GM20431 (cell line): ENCODE measurements at regions not wholly inside any gene's neighbourhood (a gene's known extent, or its start where the extent isn't known, plus 50 kb on each side); places are given as distances from the start of the nearest gene placed in this dataset.
"Not testable (repeated sequence)": the region's sequence is repeated elsewhere in the genome, so short reads cannot be mapped to it uniquely, and the experiment has no call there.

Experiments
- in situ Hi-C: fragments of 300-500 bp; cut with MseI, MboI; formaldehyde crosslinking; loops from one replicate; pipeline ENCODE4 v1.15.0; 2020; ENCODE audit warnings: low sequenced_read_pairs; ENCODE audit not compliant: unreplicated experiment

GRCh38 chr4:81599742-81600380, 128.2 kb upstream of the RASGEF1B start:
- in situ Hi-C loops: no loop called here

- in situ Hi-C loops: no loop called here
These were observed 124.3 kb upstream of the RASGEF1B start for GRCh38 chr4:81595798-81596610.

GRCh38 chr4:81595287-81595686, 123.6 kb upstream of the RASGEF1B start:
- in situ Hi-C loops: no loop called here

DNA sequence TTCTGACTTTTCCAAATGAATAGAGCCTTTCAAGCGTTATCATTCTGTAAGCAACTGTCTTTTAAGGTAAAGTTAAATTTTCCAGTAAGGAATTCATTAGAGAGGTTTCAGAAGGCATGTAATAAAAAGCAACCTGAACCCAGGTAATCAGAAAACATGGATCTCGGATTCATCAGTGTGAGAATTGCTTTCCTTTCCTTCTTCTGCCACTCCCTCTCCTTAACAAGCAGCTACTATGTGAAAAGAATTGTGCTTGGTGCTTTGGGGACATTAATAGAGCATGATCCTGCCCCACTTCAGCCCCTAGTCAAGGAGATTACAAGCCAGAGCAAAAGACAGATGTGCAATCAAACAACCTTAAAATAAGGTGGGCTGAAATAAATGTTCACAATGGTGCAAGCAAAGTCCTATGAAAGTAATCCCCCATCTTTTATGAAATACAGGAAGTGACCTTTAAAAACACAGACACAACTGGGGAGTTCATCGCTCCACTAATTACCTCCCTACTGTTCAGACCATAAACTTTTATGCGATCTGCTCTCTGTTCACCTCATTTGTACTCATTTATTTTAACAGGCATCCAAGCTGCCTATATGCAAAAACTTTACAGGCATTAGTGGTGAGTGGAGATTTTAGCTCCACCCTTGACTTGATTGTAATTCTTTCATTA, 122.9 kb upstream of the RASGEF1B start:
- in situ Hi-C loops: no loop called here

GRCh38 chr4:81592701-81593100, 121.0 kb upstream of the RASGEF1B start:
- in situ Hi-C loops: no loop called here

- in situ Hi-C loops: no loop called here
These were observed 118.9 kb upstream of the RASGEF1B start for GRCh38 chr4:81590596-81590995.

- in situ Hi-C loops: no loop called here
These were observed 117.6 kb upstream of the RASGEF1B start for GRCh38 chr4:81589262-81589661.

DNA sequence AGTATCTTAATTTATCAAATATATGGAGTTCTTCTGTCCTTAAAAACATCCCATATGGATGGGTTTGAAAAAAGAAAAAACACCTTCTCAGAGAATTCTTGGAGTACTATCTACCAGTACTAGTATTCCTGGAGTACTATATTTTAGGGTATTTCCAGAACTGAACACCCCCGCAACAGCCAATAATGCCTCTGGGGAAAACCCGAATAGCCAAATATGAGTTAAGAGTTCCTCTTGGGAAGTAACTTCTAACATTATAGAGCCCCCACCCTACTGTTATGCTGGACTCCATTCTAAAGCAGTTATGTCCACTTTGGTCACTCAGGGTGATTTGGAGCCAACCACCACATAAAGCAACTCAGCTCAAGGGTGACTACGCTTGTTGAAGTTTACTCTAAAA, 115.0 kb upstream of the RASGEF1B start:
- in situ Hi-C loops: no loop called here

- in situ Hi-C loops: not testable (repeated sequence)
These were observed 109.3 kb upstream of the RASGEF1B start for GRCh38 chr4:81580994-81581374.

DNA sequence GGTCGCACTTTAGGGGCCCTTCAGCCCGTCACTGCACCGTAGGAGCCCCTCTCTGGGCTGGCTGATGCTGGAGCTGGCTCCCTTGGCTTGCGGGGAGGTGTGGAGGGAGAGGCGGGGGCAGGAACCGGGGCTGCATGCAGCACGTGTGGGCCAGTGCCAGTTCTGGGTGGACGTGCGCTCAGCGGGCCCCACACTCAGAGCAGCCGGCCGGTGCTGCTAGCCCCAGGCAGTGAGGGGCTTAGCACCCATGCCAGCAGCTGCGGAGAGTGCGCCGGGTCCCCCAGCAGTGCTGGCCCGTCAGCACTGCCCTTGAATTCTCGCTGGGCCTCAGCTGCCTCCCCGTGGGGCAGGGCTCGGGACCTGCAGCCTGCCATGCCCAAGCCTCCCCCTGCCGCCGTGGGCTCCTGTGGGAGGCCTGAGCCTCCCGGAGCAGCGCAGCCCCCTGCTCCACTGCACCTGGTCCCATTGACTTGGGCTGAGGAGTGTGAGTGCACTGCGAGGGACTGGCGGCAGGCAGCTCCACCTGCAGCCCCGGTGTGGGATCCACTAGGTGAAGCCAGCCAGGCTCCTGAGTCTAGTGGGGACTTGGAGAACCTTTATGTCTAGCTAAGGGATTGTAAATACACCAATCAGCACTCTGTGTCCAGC, 108.8 kb upstream of the RASGEF1B start:
- in situ Hi-C loops: no loop called here

- in situ Hi-C loops: no loop called here
These were observed 105.7 kb upstream of the RASGEF1B start for GRCh38 chr4:81577392-81577791.

DNA sequence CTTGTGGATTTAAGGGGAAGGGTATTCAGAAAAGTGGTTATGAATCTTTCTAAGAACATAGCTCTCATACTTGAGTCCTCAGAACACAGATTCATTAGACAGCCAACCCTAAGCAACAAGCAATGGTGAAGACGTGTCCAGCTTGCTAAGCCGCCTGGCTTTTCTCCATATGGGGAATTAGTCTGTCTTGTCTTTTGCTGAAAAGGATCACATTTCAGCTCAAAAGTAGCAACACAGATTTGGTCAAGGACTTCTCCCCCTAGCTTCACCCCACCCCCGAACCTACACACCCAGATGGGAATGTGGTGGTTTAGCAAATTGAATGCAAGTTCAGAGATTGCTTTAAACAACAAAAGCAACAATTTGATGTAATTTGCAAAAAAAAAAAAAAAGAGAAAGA, 103.3 kb upstream of the RASGEF1B start:
- in situ Hi-C loops: no loop called here

GRCh38 chr4:81573840-81574239, 102.1 kb upstream of the RASGEF1B start:
- in situ Hi-C loops: no loop called here

GRCh38 chr4:81572402-81572801, 100.7 kb upstream of the RASGEF1B start:
- in situ Hi-C loops: no loop called here

DNA sequence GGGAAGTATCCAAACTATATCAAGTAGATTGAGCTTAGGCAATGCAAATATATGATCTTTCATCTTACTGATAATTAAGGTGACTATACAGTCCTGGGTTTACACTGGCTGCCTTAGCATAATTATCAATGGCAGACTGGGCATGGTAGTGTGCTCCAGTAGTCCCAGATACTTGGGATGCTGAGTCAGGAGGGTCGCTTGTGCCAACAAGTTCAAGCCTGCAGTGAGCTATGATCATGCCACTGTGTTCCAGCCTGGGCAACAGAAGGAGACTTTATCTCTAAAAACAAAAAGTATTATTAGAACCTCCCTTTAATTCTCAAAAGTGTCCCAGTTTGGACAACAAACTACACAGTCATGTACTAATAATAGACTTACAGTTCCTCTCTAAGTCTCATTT, 99.4 kb upstream of the RASGEF1B start:
- in situ Hi-C loops: no loop called here

GRCh38 chr4:81566161-81566591, 94.5 kb upstream of the RASGEF1B start:
- in situ Hi-C loops: no loop called here

DNA sequence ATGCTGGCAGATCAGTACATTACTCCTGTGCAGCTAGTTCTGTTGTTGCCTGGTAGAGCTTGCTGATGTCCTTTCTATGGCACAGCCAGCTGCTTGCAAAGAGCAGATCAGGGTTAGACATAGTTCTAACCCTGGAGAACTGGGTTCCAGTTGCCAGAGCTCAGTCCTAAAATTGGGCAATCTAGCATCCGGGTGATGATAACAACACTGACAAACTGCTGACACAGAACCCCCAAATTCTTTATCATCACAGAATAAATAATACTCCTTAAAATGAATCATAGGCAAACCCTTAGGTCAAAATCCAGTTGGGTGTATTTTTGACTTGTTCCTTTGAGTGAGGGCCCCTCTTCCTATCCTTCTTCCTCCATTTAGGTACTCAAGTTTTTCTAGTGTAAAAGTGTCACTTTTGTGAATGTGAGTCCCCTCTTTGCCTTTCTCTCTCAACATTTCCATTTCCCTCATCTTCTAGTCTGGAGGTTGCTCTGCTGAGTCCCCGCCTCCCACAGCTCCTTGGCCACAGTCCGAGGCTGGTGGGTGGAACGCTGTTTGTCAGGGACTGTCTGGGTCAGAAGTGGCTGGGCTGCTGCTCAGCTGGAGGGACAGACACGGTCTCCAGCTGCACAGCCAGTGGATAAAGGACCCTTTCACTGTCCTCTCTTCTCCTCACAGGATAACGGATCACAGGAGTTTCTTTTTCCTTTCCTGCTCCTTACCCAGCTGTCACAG, 93.6 kb upstream of the RASGEF1B start:
- in situ Hi-C loops: no loop called here

DNA sequence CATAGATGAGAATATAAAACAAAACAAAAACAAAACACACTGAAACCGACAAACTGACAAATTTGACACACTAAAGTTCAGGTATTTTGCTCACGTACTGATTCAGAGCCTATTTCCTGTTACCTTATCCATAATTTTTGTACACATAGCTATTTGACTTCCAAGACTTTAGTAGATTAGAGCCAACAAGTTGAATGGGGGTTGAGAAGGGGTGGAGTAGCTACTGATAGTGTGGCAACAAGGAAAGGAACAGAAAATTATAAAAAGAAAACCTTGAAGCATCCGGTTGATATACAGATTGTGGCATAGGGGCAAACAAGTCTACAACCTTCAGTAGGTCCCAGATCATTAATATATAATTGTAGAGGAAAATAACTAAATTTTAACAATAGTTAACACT, 92.3 kb upstream of the RASGEF1B start:
- in situ Hi-C loops: no loop called here

GRCh38 chr4:81562093-81562492, 90.4 kb upstream of the RASGEF1B start:
- in situ Hi-C loops: no loop called here

GRCh38 chr4:81557306-81557705, 85.6 kb upstream of the RASGEF1B start:
- in situ Hi-C loops: no loop called here
